HepG2 (cell line): ENCODE measurements at regions not wholly inside any gene's neighbourhood (a gene's known extent, or its start where the extent isn't known, plus 50 kb on each side); places are given as distances from the start of the nearest gene placed in this dataset.

Experiments used
- BCL3 ChIP-seq: sonication (generic); formaldehyde crosslinking; IDR thresholded peaks from 2 replicates; pipeline ENCODE4 v1.5.1; 2020; ENCODE audit warnings: mild to moderate bottlenecking, missing genetic modification reagents, moderate library complexity
- CERS6 ChIP-seq: sonication (generic); formaldehyde crosslinking; IDR thresholded peaks from 2 replicates; pipeline ENCODE4 v1.5.0; 2020; ENCODE audit warnings: missing genetic modification reagents
- ETV5 ChIP-seq: IDR thresholded peaks from 2 replicates; pipeline ENCODE4 v1.6.1; 2018; ENCODE audit warnings: missing biosample characterization, missing genetic modification reagents, inconsistent platforms, borderline replicate concordance
- HNRNPK ChIP-seq: fragments of 200-400 bp; formaldehyde crosslinking; IDR thresholded peaks from 2 replicates; pipeline ENCODE4 v1.6.1; 2018; ENCODE audit warnings: low read length, low read depth, moderate library complexity, mild to moderate bottlenecking; ENCODE audit not compliant: poor library complexity, severe bottlenecking
- KAT8 ChIP-seq: IDR thresholded peaks from 2 replicates; pipeline ENCODE4 v1.6.1; 2016; ENCODE audit warnings: missing genetic modification reagents, missing compliant biosample characterization
- KMT2B ChIP-seq: IDR thresholded peaks from 2 replicates; pipeline ENCODE4 v1.6.1; 2016; ENCODE audit warnings: missing genetic modification reagents, missing compliant biosample characterization
- MTERF4 ChIP-seq: sonication (generic); formaldehyde crosslinking; IDR thresholded peaks from 2 replicates; pipeline ENCODE4 v1.8.0; 2023; ENCODE audit warnings: mild to moderate bottlenecking, missing genetic modification reagents
- MXD3 ChIP-seq: IDR thresholded peaks from 2 replicates; pipeline ENCODE4 v1.6.1; 2016; ENCODE audit warnings: mild to moderate bottlenecking, missing biosample characterization, missing genetic modification reagents
- NFATC3 ChIP-seq: sonication (generic); formaldehyde crosslinking; IDR thresholded peaks from 2 replicates; pipeline ENCODE4 v1.5.1; 2020; ENCODE audit warnings: mild to moderate bottlenecking, missing genetic modification reagents
- NR3C1 ChIP-seq: sonication (generic); formaldehyde crosslinking; IDR thresholded peaks from 2 replicates; pipeline ENCODE4 v1.4.0; 2020; ENCODE audit warnings: missing genetic modification reagents
- TBX2 ChIP-seq: sonication (generic); formaldehyde crosslinking; IDR thresholded peaks from 2 replicates; pipeline ENCODE4 v1.5.0; 2020; ENCODE audit warnings: missing genetic modification reagents, mild to moderate bottlenecking, borderline replicate concordance
- THAP7 ChIP-seq: sonication (generic); formaldehyde crosslinking; IDR thresholded peaks from 2 replicates; pipeline ENCODE4 v1.8.1; 2023; ENCODE audit warnings: mild to moderate bottlenecking, missing genetic modification reagents
- ZFP90 ChIP-seq: sonication (generic); formaldehyde crosslinking; IDR thresholded peaks from 2 replicates; pipeline ENCODE4 v1.8.0; 2022; ENCODE audit warnings: missing genetic modification reagents, mild to moderate bottlenecking, inconsistent platforms, borderline replicate concordance
- ZNF224 ChIP-seq: sonication (generic); formaldehyde crosslinking; IDR thresholded peaks from 2 replicates; pipeline ENCODE4 v1.5.0; 2020; ENCODE audit warnings: mild to moderate bottlenecking, missing genetic modification reagents
- ZNF274 ChIP-seq: sonication (generic); formaldehyde crosslinking; IDR thresholded peaks from 2 replicates; pipeline ENCODE4 v1.5.1; 2020; ENCODE audit warnings: mild to moderate bottlenecking, missing genetic modification reagents
- ZNF317 ChIP-seq: sonication (generic); formaldehyde crosslinking; IDR thresholded peaks from 2 replicates; pipeline ENCODE4 v1.5.0; 2020; ENCODE audit warnings: mild to moderate bottlenecking, missing genetic modification reagents
- ZNF367 ChIP-seq: sonication (generic); formaldehyde crosslinking; IDR thresholded peaks from 2 replicates; pipeline ENCODE4 v1.4.0; 2020; ENCODE audit warnings: missing genetic modification reagents, borderline replicate concordance
- ZNF567 ChIP-seq: sonication (generic); formaldehyde crosslinking; IDR thresholded peaks from 2 replicates; pipeline ENCODE4 v1.8.1; 2023; ENCODE audit warnings: mild to moderate bottlenecking, missing genetic modification reagents, borderline replicate concordance
- ZNF761 ChIP-seq: sonication (generic); formaldehyde crosslinking; conservative IDR thresholded peaks from 2 replicates; pipeline ENCODE4 v1.4.0; 2020; ENCODE audit warnings: mild to moderate bottlenecking, missing genetic modification reagents
- ZNF775 ChIP-seq: sonication (generic); formaldehyde crosslinking; IDR thresholded peaks from 2 replicates; pipeline ENCODE4 v1.4.0; 2020; ENCODE audit warnings: missing genetic modification reagents, mild to moderate bottlenecking, moderate library complexity, borderline replicate concordance
- ZNF777 ChIP-seq: sonication (generic); formaldehyde crosslinking; IDR thresholded peaks from 2 replicates; pipeline ENCODE4 v1.4.0; 2020; ENCODE audit warnings: missing genetic modification reagents
- TF ChIP-seq, protein P1 (sequence below): sonication (generic); formaldehyde crosslinking; IDR thresholded peaks from 2 replicates; pipeline ENCODE4 v1.4.0; 2020; ENCODE audit warnings: missing genetic modification reagents

- no peak for TF ChIP-seq CERS6
- peak; percentile 76 for TF ChIP-seq KAT8 (CRISPR knock-in tag)
- no peak for TF ChIP-seq NFATC3 (CRISPR knock-in tag)
- no peak for TF ChIP-seq KMT2B (CRISPR knock-in tag)
- TF ChIP-seq ZNF224 (CRISPR knock-in tag), result no peak
- peak; percentile 71; the same call in 1 of the 2 replicates for TF ChIP-seq BCL3
- no peak for TF ChIP-seq NR3C1
- TF ChIP-seq TBX2, result no peak; the same call in 1 of the 2 replicates
- TF ChIP-seq HNRNPK, result no peak
- TF ChIP-seq ZNF567 (CRISPR knock-in tag), result 0 out of 2 replicates have a peak, but pooled peaks have one; percentile 83
- peak; percentile 68; the same call in 1 of the 2 replicates for TF ChIP-seq ZNF317 (CRISPR knock-in tag)
- TF ChIP-seq MTERF4 (CRISPR knock-in tag), result no peak
- no peak for TF ChIP-seq ZNF274 (CRISPR knock-in tag)
- no peak for TF ChIP-seq THAP7 (CRISPR knock-in tag)
- TF ChIP-seq ZNF777 (CRISPR knock-in tag), result no peak
- peak; percentile 99 for TF ChIP-seq ETV5
- peak; percentile 69; the same call in 1 of the 2 replicates for TF ChIP-seq ZFP90 (CRISPR knock-in tag)
- TF ChIP-seq, protein P1, sequence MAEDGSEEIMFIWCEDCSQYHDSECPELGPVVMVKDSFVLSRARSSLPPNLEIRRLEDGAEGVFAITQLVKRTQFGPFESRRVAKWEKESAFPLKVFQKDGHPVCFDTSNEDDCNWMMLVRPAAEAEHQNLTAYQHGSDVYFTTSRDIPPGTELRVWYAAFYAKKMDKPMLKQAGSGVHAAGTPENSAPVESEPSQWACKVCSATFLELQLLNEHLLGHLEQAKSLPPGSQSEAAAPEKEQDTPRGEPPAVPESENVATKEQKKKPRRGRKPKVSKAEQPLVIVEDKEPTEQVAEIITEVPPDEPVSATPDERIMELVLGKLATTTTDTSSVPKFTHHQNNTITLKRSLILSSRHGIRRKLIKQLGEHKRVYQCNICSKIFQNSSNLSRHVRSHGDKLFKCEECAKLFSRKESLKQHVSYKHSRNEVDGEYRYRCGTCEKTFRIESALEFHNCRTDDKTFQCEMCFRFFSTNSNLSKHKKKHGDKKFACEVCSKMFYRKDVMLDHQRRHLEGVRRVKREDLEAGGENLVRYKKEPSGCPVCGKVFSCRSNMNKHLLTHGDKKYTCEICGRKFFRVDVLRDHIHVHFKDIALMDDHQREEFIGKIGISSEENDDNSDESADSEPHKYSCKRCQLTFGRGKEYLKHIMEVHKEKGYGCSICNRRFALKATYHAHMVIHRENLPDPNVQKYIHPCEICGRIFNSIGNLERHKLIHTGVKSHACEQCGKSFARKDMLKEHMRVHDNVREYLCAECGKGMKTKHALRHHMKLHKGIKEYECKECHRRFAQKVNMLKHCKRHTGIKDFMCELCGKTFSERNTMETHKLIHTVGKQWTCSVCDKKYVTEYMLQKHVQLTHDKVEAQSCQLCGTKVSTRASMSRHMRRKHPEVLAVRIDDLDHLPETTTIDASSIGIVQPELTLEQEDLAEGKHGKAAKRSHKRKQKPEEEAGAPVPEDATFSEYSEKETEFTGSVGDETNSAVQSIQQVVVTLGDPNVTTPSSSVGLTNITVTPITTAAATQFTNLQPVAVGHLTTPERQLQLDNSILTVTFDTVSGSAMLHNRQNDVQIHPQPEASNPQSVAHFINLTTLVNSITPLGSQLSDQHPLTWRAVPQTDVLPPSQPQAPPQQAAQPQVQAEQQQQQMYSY (CRISPR knock-in tag), result no peak
- TF ChIP-seq MXD3 (CRISPR knock-in tag), result no peak
- TF ChIP-seq ZNF775, result peak; percentile 31; the same call in 1 of the 2 replicates
- TF ChIP-seq ZNF367 (CRISPR knock-in tag), result no peak
- TF ChIP-seq ZNF761 (CRISPR knock-in tag), result 0 out of 2 replicates have a peak, but pooled peaks have one; percentile 7
Observed at GRCh38 chr2:224145751-224146355, 106.8 kb upstream of the SERPINE2 start (continued).
